NCI-H1417 (cell line): ENCODE measurements at regions not wholly inside any gene's neighbourhood (a gene's known extent, or its start where the extent isn't known, plus 50 kb on each side); places are given as distances from the start of the nearest gene placed in this dataset.
A peak's percentile ranks its signal among the peaks of the same experiment; 100 is the strongest.

Source experiments
- DNase-seq, 3 experiments: peaks; one replicate each; lab custom pipeline; 2025; lab: John Stamatoyannopoulos, UW

DNA sequence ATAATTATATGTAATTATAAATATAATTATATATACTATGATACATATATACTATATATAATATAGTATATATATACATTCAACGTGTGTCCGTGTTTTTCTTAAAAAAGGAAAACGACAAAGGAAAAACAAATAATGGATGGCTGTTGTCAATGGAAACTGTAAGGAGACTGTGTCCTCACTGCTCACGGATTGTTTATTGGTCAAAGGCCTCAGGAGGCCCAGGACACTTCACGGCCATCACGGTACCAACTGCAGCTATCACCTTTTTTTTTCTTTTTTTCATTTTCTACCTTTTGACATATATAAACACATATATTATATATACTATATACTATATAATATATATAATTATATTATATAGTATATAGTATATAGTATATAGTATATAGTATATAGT, 113.4 kb downstream of the SPTSSA start:
- DNase-seq, result peak in 1 of 3 experiments; percentile 68

DNA sequence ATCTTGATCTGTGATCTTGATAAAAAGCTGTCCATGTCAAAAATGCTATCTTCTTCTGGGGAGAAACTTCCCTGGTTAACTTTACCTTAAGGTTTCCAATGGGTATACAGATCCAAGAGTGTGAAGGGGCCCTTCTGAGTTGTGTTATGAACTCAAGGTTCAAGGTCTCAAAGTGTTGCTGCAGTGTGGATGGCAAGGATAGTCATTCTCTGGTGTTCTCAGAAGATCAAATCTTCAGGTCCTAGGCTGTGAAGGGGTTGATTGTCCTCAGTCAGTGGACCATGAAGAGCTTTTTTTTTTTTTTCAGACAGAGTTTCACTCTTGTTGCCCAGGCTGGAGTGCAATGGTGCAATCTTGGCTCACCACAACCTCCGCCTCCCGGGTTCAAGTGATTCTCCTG, 114.4 kb downstream of the SPTSSA start:
- DNase-seq, result peak in 1 of 3 experiments; percentile 16

DNA sequence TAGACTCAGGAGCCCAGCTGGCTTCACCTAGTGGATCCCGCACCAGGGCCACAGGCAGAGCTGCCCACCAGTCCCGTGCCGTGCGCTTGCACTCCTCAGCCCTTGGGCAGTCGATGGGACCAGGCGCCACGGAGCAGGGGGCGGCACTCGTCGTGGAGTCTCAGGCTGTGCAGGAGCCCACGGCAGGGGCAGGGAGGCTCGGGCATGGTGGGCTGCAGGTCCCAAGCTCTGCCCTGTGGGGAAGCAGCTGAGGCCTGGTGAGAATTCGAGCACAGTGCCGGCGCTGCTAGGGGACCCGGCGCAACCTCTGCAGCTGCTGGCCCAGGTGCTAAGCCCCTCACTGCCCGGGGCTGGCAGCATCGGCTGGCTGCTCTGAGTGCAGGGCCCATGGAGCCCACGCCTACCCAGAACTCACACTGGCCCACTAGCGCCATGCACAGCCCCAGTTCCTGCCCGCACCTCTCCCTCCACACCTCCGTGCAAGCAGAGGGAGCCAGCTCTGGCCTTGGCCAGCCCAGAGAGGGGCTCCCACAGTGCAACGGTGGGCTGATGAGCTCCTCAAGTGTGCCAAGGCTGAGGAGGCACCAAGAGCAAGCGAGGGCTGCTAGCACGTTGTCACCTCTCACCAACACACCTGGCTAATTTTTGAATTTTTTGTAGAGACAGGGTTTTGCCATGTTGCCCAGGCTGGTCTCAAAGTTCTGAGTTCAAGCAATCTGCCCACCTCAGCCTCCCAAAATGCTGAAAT, 116.1 kb downstream of the SPTSSA start:
- DNase-seq, result no peak

DNA sequence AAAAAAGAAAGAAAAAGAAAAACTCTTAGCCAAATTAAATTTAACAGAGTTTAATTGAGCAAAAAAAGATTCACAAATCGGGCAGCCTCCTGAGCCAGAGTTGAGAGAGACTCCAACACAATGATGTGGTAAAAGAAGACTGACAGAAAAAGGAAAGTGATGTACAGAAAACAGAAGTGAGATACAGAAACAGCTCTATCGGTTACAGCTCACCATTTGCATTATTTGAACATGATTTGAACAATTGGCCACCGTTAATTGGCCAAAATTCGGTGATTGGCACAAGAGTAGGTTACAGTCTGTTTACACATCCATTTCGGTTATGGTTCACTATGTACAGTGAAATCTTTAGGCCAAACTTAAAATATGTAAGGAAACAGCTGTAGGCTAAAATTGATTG, 117.7 kb downstream of the SPTSSA start:
- DNase-seq, result no peak

DNA sequence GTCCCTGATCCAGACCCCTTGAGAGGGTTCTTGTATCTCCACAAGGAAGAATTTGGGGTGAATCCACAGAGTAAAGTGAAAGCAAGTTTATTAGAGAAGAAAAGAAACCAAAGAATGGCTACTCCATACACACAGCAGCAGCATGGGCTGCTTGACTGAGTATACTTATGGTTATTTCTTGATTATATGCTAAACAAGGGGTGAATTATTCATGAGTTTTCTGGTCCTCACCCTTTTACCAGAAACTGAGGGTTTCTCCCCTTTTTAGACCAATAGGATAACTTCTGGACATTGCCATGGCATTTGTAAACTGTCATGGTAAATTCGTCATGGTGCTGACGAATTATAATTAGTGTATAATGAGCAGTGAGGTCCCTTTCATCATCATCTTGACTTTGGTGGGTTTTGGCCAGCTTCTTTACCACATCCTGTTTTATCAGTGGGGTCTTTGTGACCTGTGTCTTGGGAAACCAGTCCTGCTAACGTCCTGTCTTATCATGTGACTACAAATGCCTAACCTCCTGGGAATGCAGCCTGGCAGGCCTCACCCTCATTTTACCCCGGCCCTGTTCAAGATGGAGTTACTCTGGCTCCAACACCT, 121.9 kb downstream of the SPTSSA start:
- no peak for DNase-seq

DNA sequence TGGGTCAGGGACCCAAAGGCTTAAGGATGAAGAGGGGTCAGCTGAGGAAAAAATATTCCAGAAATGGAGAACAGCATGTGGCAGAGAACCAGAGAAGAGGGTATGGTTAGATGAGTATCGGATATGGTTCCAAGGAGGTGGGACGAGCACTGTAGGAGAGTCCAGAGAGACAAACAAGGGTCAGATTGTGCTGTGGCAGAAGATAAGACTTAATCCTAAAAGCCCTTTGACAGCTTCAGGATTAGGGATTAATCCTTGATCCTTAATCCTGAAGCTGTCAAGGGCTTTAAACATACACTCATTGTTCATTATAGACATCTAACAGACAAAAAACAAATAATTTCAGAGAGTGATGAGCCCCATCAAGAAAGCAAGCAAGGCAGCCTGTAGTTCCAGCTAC, 124.0 kb downstream of the SPTSSA start:
- DNase-seq, result no peak

DNA sequence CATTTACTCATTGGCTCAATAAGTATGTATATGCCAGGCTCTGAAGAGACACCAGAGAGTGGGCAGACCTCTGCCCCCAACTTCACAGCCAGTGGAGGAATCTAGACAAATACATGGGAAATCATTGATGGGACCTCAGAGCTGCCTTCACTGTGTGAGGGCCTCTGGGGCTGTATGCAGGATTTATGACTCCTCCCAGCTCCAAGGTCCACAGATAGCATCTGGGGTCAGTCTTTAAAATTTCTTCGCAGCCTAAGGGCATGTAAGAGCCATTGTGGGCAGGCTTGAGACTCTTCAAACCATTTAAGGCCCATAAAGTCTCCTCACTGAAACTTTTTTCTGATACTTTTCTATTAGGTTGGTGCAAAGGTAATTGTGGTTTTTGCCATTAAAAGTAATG, 125.5 kb downstream of the SPTSSA start:
- no peak for DNase-seq

DNA sequence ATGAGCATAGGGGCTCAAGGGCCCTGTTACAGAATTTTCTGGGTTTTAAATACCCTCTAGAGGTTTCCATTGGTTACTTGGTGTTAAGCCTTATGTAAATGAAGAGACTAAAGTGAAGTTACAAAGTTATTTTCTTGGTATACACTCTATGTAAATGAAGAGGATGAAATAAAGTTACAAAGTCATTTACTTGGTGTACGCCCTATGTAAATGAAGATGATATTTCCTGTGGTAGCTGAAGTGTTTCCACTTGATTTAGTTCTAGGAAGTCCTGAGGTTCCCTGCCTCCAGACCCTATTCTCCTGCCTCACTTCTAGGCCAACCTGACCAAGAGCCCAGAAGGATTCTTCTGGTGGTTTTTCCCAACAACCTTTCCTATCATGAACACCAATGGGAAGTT, 126.1 kb downstream of the SPTSSA start:
- DNase-seq, result no peak

DNA sequence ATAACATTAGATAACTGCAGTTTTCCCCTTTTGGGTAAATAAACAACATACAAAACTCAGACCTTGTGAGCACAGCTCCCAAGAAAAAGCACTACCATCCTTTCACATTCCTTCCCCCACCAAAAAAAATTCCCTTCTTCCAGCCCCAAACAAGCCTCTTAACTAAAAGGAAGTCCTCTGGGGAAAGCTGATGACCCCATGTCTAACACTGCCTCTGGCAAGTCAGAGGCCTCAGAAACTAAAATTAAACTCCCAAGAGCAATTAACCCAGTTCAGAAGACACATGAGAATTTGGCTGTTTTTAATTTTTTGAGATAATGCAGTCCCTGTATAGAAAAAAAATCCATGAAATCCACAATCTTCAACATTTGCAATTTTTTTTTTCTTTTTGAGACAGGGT, 127.7 kb downstream of the SPTSSA start:
- no peak for DNase-seq

DNA sequence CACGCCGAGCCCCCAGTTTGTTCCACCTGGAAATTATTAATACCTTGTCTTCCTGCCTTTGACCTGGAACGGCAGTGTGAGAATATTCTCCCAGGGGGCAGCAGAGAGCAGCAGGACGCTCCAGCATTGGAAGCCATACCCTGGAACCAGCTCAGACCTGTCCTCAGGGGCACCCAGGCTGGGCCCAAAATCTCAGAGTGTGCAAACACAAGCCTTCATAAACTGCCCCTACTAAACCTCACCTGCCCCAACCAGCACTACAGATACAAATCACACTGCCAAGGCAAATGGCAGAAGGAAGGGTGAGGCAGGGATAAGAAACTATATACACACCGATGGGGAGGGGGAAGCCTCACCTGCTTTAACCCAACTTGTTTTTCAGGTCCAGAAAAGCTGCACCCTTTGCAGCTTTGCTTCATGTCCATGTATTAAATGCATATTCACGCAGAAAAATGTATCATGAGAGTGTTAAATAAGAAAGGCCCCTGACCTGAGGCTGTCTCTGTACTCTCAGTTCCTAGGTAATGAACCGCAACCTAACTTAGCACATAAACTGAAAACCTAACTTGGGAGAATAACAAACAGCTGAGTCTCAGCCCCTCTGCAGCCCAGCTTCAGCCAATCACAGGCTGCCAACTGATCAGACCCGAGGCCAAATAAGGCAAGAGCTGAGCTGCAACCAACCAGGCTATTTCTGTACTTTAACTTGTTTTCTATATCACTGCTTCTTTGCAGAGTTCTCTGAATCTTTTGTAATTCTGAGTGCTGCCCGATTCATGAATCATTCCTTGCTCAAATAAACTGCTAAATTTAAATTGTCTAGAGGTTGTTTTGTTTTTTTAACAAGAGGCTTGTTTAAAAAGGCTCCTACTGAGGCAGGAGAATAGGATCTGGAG, 130.1 kb downstream of the SPTSSA start:
- DNase-seq, result peak; percentile 64 to 83 (median 76)

DNA sequence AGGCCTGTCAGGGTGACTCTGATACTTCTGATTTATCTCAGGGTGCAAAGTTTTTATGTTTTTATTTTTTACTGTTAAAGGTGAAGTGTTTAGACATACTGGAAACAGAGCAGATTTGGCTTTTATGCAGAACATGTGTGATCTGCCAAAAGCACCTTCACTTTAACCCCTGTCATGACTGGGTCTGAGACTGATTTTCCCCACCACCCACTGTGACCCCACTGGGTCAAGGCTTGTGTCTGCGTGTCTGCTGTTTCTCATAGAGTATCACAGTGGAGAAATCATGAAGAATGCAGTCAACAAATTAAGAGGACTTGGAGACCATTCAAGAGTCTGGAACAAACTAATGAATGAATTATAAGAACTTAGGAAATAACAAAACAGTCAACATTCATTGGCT, 131.2 kb downstream of the SPTSSA start:
- DNase-seq, result no peak

DNA sequence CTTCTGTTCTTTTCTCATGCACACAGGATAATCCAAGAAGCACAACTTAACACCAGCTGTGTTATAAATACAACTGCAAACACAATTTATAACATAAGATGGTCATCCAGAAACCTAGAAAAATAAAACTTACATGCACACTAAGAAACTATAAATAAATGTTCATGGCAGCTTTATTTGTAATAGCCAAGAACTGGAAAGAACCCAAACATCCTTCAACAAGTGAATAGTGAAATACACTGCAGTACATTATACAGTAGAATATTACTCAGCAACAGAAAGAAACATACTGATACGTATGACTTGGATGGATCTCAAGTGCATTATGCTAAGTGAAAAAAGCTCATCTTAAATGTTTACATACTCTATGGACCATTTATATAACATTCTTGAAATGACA, 132.7 kb downstream of the SPTSSA start:
- no peak for DNase-seq

DNA sequence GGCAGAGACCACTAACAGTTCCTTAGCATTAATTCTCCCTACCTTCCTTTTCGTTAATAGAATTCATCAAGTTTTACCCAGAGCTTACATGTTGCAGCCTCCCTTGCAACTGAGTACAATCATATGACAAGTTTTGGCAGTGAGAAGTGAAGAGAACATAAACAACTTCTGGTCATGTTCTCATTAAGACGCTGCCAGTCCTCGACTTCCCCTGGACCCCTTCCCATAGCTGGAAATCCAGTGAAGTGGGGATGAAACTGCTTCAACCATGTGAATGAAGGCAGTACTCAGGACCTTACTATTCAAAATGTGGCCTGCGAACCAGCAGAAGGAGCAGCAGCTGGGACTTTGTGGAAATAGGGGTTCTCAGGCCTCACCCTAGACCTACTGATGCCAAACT, 133.9 kb downstream of the SPTSSA start:
- DNase-seq, result no peak

DNA sequence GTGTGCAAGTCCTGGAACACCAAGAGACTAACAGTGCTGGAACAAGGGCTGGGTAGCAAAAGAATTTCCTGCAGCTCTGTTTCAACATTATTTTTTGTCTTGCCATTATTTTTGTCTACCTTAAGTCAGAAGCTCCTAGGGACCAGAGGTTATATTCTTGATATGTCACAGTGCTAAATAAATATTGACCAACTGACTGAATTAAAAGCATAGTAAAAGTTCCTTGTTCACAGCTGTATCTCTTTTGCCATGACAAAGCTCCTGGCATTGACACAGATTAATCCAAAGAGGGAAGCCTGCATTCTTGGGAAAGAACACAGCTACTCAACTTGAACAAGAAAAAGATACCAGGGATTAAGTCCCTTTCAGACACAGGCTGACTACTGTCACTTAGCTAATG, 136.5 kb downstream of the SPTSSA start:
- DNase-seq, result no peak

DNA sequence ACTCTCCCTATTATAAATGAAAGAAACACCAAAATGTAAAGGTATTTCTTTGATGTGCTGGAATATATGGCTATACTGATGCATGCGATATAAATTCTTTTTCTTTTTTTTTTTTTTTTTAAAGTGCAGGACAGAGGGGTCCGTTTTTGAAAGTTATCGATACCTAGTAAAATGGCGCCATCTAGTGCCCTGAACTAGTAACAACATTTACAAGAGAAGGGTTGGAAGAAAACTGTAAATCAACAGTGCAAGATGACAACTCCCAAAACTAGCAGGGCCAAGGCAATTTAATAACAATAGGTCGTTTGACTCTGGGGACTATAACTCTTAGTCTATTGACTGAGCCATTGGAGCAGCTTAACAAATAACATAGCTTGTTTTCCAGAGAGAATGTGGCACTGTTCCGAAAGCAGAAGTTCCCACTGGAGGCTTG, 137.7 kb downstream of the SPTSSA start:
- peak; percentile 28 to 79 (median 47) for DNase-seq

DNA sequence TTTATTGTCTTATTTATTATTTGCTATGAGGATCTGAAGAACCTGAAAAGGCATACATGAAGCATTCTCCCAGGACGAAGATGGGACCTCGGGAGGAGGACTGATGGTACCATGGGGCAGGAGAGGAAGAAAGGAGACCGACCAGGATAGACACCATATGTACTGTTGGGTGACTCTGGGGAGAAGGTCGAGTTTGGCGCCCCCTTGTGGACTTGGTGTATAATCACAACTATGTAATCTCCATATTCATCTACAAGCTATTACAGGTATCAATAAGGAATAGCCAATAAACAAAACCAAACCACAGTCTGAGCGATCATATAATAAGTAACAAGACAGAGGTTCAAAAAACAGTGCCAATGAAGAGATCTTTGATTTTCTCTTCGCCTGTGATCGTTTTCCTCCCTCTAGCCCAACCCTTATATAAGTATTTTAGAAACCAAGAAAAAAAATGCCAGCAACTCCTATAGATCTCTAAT, 139.1 kb downstream of the SPTSSA start:
- peak; percentile 55 to 88 (median 81) for DNase-seq

DNA sequence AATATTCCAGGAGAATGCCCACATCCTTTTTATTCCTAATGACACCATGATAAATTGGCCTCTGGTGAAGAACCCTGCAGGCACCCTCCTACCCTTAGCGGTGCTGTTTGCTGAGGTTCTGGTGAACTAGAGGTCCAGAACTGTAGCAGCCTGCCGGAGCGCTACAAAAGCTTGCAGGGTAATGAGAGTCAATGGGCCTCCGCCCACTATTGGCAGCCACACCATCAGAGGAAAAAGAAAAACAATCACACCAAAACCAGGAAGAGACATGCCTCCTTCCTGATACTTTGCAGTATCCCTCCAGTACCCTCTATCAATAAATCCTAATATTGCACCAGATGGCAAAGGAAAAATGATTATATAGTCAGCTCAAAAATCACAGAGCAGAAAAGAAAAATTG, 142.9 kb downstream of the SPTSSA start:
- no peak for DNase-seq

DNA sequence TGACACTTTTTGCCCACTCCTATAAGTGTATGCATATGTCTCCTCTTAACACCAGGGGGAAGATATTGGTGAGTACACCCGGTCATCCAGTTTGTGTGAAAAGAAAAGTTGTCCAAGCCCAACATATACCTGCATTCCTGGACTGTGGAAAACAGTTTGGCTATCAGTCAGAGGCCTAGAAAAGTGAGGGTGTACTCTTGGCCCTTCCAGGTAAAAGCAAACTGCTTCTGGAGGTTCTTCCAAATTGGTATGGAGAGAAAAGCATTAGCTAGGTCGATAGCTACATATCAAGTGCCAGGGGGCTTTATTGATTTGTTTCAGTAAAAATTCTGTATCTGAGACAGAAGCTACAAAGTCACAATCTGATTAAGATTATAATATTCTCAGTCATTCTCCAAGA, 144.0 kb downstream of the SPTSSA start:
- DNase-seq, result no peak

DNA sequence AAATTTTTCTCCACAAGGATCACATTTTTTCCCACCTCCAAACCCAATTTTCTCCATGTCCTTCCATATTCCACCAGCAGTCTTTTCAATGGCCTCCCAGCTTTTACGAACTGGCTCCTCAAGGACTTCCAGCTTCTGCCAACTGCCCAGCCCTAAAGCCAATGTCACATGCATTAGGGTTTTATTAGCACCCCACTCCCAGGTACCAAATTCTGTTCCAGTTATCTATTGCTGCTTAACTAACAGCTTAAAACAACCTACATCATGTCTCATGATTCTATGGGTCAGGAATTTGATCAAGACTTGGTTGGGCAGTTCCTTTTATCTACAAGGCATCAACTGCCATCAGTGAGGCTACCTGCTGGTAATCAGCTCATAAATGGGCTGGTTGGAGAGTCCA, 151.3 kb downstream of the SPTSSA start:
- DNase-seq, result no peak

DNA sequence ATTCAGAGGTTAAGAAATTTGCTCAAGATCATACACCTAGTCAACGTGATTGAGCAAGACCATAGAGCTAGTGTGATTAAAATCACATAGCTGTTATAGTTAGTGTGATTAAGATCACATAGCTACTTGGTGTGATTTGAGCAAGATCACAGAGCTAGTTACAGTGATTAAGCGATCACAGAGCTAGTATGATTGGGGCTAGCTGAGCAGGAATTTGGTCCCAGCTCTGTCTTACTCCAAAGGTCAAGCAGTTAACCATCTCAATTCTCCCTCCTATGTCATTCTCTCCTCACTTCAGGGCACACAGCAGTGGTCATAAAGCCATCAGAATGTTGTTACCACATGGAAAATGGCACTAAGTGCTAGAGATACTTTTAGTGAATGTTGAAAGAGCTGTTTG, 158.2 kb downstream of the SPTSSA start:
- DNase-seq, result no peak

DNA sequence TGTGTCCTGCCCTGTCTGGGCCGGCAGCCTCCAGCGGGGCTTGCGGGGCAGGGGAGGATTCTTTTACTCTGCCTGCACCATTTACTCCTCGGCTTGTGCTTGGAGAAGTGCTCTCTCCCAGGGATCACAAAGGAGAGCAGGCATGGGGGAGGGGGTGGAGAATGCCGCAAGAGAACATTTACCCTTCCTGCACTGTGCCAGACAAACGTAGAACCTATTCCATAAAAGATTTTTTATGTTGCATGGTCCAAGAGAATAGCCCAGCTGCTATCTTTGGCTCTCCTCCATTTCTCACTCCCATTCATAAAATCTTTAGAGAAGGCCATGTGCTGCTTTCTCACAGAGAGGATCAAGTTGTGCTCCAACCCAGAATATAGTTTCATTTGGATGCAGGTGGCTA, 159.4 kb downstream of the SPTSSA start:
- peak in 2 of 3 experiments; percentile 31 for DNase-seq

DNA sequence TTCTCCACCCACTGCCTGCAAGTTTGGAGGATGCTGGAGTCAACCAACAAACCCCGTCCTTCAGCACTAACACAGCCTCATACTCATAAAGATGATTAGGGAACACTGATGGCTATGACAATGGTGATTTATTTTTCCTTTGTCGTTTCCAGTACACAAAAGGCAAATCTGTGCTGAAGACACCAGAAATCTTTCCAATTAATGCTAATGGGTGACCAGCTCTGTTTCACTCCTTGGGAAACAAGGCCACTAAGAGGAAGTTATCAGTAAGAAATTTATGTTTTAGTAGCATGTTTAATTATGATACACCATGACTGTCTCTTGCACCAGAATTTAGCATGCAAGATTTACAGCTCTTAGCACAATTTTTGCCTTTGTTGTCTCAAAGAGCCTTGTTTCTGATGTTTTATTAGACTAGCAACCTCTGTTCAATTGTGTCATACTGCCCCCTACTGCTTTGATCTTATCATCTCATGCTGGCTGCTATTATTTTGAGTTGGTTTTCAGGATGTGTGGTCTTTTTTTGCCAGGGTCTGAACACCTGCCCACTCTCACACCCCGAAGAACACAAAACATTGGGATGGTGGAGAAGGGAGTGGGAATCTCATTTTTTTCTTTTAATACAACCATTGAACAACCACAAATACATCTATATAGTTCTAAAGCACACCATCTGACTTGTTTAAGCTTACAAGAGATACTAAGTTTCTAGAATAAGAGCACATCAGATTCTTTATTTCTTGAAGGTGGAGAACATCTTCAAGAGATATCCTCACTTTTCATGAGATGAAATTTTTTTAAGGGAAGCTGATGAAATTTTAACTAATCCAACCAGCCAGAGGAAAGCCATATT, 160.9 kb downstream of the SPTSSA start:
- DNase-seq, result peak; percentile 46 to 81 (median 78)
